SK-N-MC (cell line): ENCODE measurements at regions not wholly inside any gene's neighbourhood (a gene's known extent, or its start where the extent isn't known, plus 50 kb on each side); places are given as distances from the start of the nearest gene placed in this dataset.

Source experiments
- EZH2 ChIP-seq: fragments of 200-600 bp; sonication (generic); IDR thresholded peaks from one replicate; pipeline ENCODE4 v1.6.1; 2017; ENCODE audit warnings: antibody characterized with exemption
- POLR2AphosphoS5 ChIP-seq: IDR thresholded peaks from 2 replicates; pipeline ENCODE4 v1.6.1; 2012; ENCODE audit warnings: mild to moderate bottlenecking, low read depth, low read length, borderline replicate concordance

DNA sequence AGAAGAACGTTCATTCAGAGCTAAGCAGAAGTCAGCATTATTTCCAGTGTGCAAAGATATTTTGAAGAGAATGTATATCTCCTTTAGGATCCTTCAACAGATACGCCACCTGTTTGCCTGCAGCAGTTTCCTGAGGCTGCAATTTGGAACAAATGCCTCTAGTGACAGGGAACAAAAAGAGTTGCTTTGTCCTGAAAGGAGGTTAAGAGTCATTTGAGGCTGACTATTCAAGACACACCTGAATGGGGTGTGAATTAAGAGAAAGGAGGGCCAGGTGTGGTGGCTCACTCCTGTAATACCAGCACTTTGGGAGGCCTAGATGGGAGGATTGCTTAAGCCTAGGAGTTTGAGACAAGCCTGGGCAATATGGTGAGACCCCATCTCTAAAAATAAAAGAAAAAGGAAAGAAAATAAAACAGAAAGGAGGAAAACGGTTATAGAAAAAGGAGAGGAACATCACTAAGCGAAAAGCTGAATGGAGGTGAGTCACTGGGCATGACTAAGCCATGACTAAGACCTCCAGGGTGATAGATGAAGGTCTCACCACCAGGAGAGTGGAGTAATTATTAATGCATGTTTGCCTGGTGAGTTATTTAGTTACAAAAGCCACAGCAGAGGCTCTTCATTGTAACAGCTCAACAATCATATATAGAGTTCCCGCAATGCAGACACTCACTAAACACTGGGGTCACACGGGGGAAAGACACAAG is 255.2 kb upstream of the TNC start:
- no peak for TF ChIP-seq POLR2AphosphoS5
- no peak for TF ChIP-seq EZH2
